ENCODE measurements at regions not wholly inside any gene's neighbourhood (a gene's known extent, or its start where the extent isn't known, plus 50 kb on each side); places are given as distances from the start of the nearest gene placed in this dataset.
A peak's percentile ranks its signal among the peaks of the same experiment; 100 is the strongest.

GRCh38 chr2:177098001-177098613, 114.5 kb upstream of the HNRNPA3 start:
- Mint-ChIP-seq H3K36me3 (ENCODE audit: insufficient read depth) (no peaks in the 10 kb centered on the region), H3K27me3 (ENCODE audit: low read depth) (peaks cover 10% of the 10 kb centered on the region), H3K9me3 (peaks cover 5% of the 10 kb centered on the region), H3K4me1 (ENCODE audit: low read depth) (no peaks in the 10 kb centered on the region), H3K4me3 (no peak overlapping the region)
- DNase-seq (no peak), ATAC-seq (no peak)

GRCh38 chr2:177101930-177102329, 110.7 kb upstream of the HNRNPA3 start:
- Mint-ChIP-seq H3K9me3 (peaks cover 5% of the 10 kb centered on the region), H3K36me3 (ENCODE audit: insufficient read depth) (no peaks in the 10 kb centered on the region), H3K4me1 (ENCODE audit: low read depth) (no peaks in the 10 kb centered on the region), H3K27me3 (ENCODE audit: low read depth) (peaks cover 14% of the 10 kb centered on the region), H3K4me3 (no peak overlapping the region)
- DNase-seq = no peak
- no peak for ATAC-seq

- Mint-ChIP-seq H3K36me3 (ENCODE audit: insufficient read depth) (no peaks in the 10 kb centered on the region), H3K4me3 (no peak overlapping the region), H3K27me3 (ENCODE audit: low read depth) (peaks cover 32% of the 10 kb centered on the region), H3K9me3 (peaks cover 5% of the 10 kb centered on the region), H3K4me1 (ENCODE audit: low read depth) (no peaks in the 10 kb centered on the region)
- no peak for DNase-seq
- ATAC-seq = no peak
These were observed 106.4 kb upstream of the HNRNPA3 start for GRCh38 chr2:177106212-177106611.

GRCh38 chr2:177108890-177109289, 103.7 kb upstream of the HNRNPA3 start:
- ATAC-seq = no peak
- Mint-ChIP-seq H3K4me1 (ENCODE audit: low read depth) (no peaks in the 10 kb centered on the region), H3K36me3 (ENCODE audit: insufficient read depth) (no peaks in the 10 kb centered on the region), H3K4me3 (no peak overlapping the region), H3K27me3 (ENCODE audit: low read depth) (peaks cover 36% of the 10 kb centered on the region), H3K9me3 (no peaks in the 10 kb centered on the region)
- no peak for DNase-seq

GRCh38 chr2:177114712-177115111, 97.9 kb upstream of the HNRNPA3 start:
- H3K27me3 Mint-ChIP-seq (ENCODE audit: low read depth) = peaks cover 21% of the 10 kb centered on the region
- no peaks in the 10 kb centered on the region for H3K36me3 Mint-ChIP-seq (ENCODE audit: insufficient read depth)
- no peaks in the 10 kb centered on the region for H3K4me1 Mint-ChIP-seq (ENCODE audit: low read depth)
- no peak overlapping the region for H3K4me3 Mint-ChIP-seq
- no peaks in the 10 kb centered on the region for H3K9me3 Mint-ChIP-seq
- DNase-seq = no peak
- ATAC-seq = no peak

GRCh38 chr2:177117755-177118154, 94.8 kb upstream of the HNRNPA3 start:
- Mint-ChIP-seq H3K4me3 (no peak overlapping the region), H3K9me3 (no peaks in the 10 kb centered on the region), H3K27me3 (ENCODE audit: low read depth) (peaks cover 12% of the 10 kb centered on the region), H3K4me1 (ENCODE audit: low read depth) (no peaks in the 10 kb centered on the region), H3K36me3 (ENCODE audit: insufficient read depth) (no peaks in the 10 kb centered on the region)
- ATAC-seq = no peak
- no peak for DNase-seq

GRCh38 chr2:177118636-177119035, 94.0 kb upstream of the HNRNPA3 start:
- Mint-ChIP-seq H3K36me3 (ENCODE audit: insufficient read depth) (no peaks in the 10 kb centered on the region), H3K27me3 (ENCODE audit: low read depth) (peaks cover 12% of the 10 kb centered on the region), H3K9me3 (no peaks in the 10 kb centered on the region), H3K4me3 (no peak overlapping the region), H3K4me1 (ENCODE audit: low read depth) (no peaks in the 10 kb centered on the region)
- DNase-seq (no peak), ATAC-seq (no peak)

GRCh38 chr2:177119099-177119498, 93.5 kb upstream of the HNRNPA3 start:
- ATAC-seq (no peak), DNase-seq (no peak)
- Mint-ChIP-seq H3K4me3 (no peak overlapping the region), H3K27me3 (ENCODE audit: low read depth) (peaks cover 12% of the 10 kb centered on the region), H3K36me3 (ENCODE audit: insufficient read depth) (no peaks in the 10 kb centered on the region), H3K4me1 (ENCODE audit: low read depth) (no peaks in the 10 kb centered on the region), H3K9me3 (no peaks in the 10 kb centered on the region)

- no peaks in the 10 kb centered on the region for H3K36me3 Mint-ChIP-seq (ENCODE audit: insufficient read depth)
- peaks cover 15% of the 10 kb centered on the region for H3K27me3 Mint-ChIP-seq (ENCODE audit: low read depth)
- DNase-seq (no peak), ATAC-seq (no peak)
- H3K4me3 Mint-ChIP-seq = no peak overlapping the region
- H3K9me3 Mint-ChIP-seq = peaks cover 3% of the 10 kb centered on the region
- H3K4me1 Mint-ChIP-seq (ENCODE audit: low read depth) = no peaks in the 10 kb centered on the region
These were observed 89.5 kb upstream of the HNRNPA3 start for GRCh38 chr2:177123048-177123447.

GRCh38 chr2:177124371-177124770, 88.2 kb upstream of the HNRNPA3 start:
- Mint-ChIP-seq H3K27me3 (ENCODE audit: low read depth) (peaks cover 11% of the 10 kb centered on the region), H3K4me3 (no peak overlapping the region), H3K9me3 (peaks cover 3% of the 10 kb centered on the region), H3K36me3 (ENCODE audit: insufficient read depth) (no peaks in the 10 kb centered on the region), H3K4me1 (ENCODE audit: low read depth) (no peaks in the 10 kb centered on the region)
- DNase-seq = no peak
- ATAC-seq = no peak

GRCh38 chr2:177127821-177128220, 84.8 kb upstream of the HNRNPA3 start:
- Mint-ChIP-seq H3K9me3 (peaks cover 3% of the 10 kb centered on the region), H3K4me3 (no peak overlapping the region), H3K36me3 (ENCODE audit: insufficient read depth) (no peaks in the 10 kb centered on the region), H3K27me3 (ENCODE audit: low read depth) (peaks cover 18% of the 10 kb centered on the region), H3K4me1 (ENCODE audit: low read depth) (no peaks in the 10 kb centered on the region)
- no peak for ATAC-seq
- no peak for DNase-seq

- H3K9me3 Mint-ChIP-seq = peaks cover 3% of the 10 kb centered on the region
- ATAC-seq (no peak), DNase-seq (no peak)
- no peaks in the 10 kb centered on the region for H3K4me1 Mint-ChIP-seq (ENCODE audit: low read depth)
- no peak overlapping the region for H3K4me3 Mint-ChIP-seq
- no peaks in the 10 kb centered on the region for H3K36me3 Mint-ChIP-seq (ENCODE audit: insufficient read depth)
- H3K27me3 Mint-ChIP-seq (ENCODE audit: low read depth) = peaks cover 18% of the 10 kb centered on the region
These were observed 83.0 kb upstream of the HNRNPA3 start for GRCh38 chr2:177129610-177130009.

- Mint-ChIP-seq H3K27me3 (ENCODE audit: low read depth) (peaks cover 15% of the 10 kb centered on the region), H3K4me3 (no peak overlapping the region), H3K4me1 (ENCODE audit: low read depth) (no peaks in the 10 kb centered on the region), H3K36me3 (ENCODE audit: insufficient read depth) (no peaks in the 10 kb centered on the region), H3K9me3 (peaks cover 3% of the 10 kb centered on the region)
- DNase-seq (no peak), ATAC-seq (no peak)
These were observed 80.7 kb upstream of the HNRNPA3 start for GRCh38 chr2:177131858-177132257.

- DNase-seq (no peak), ATAC-seq (peak; percentile 18 to 25)
- no peaks in the 10 kb centered on the region for H3K36me3 Mint-ChIP-seq (ENCODE audit: insufficient read depth)
- no peaks in the 10 kb centered on the region for H3K4me1 Mint-ChIP-seq (ENCODE audit: low read depth)
- H3K4me3 Mint-ChIP-seq = no peak overlapping the region
- no peaks in the 10 kb centered on the region for H3K9me3 Mint-ChIP-seq
- H3K27me3 Mint-ChIP-seq (ENCODE audit: low read depth) = peaks cover 16% of the 10 kb centered on the region
These were observed 73.8 kb upstream of the HNRNPA3 start for GRCh38 chr2:177138823-177139222.

- Mint-ChIP-seq H3K4me3 (no peak overlapping the region), H3K36me3 (ENCODE audit: insufficient read depth) (no peaks in the 10 kb centered on the region), H3K9me3 (no peaks in the 10 kb centered on the region), H3K4me1 (ENCODE audit: low read depth) (no peaks in the 10 kb centered on the region), H3K27me3 (ENCODE audit: low read depth) (peaks cover 19% of the 10 kb centered on the region)
- no peak for DNase-seq
- no peak for ATAC-seq
These were observed 70.7 kb upstream of the HNRNPA3 start for GRCh38 chr2:177141866-177142265.

- H3K4me3 Mint-ChIP-seq = no peak overlapping the region
- no peaks in the 10 kb centered on the region for H3K9me3 Mint-ChIP-seq
- DNase-seq (no peak), ATAC-seq (no peak)
- peaks cover 24% of the 10 kb centered on the region for H3K27me3 Mint-ChIP-seq (ENCODE audit: low read depth)
- peaks cover 10% of the 10 kb centered on the region for H3K4me1 Mint-ChIP-seq (ENCODE audit: low read depth)
- no peaks in the 10 kb centered on the region for H3K36me3 Mint-ChIP-seq (ENCODE audit: insufficient read depth)
These were observed 69.2 kb upstream of the HNRNPA3 start for GRCh38 chr2:177143444-177143843.
